Activated CD4-positive, alpha-beta memory T cell treated with anti-CD3 and anti-CD28 coated beads for 36 hours (primary cell): ENCODE measurements at regions not wholly inside any gene's neighbourhood (a gene's known extent, or its start where the extent isn't known, plus 50 kb on each side); places are given as distances from the start of the nearest gene placed in this dataset.

Experiments used
- CTCF ChIA-PET: fragments of 350-600 bp; sonication (Branson Sonifier 250); formaldehyde crosslinking; loops from one replicate; lab custom pipeline; 2021; ENCODE audit warnings: antibody characterized with exemption, inconsistent platforms; lab: Charles Lee
- POLR2A ChIA-PET: fragments of 350-600 bp; sonication (Branson Sonifier 250); formaldehyde crosslinking; loops from one replicate; lab custom pipeline; 2021; ENCODE audit warnings: antibody characterized with exemption; lab: Charles Lee
- DNase-seq: peaks from one replicate; pipeline ENCODE4 v3.0.0-alpha.2; 2020
- H3K27ac Mint-ChIP-seq: one replicate; pipeline ENCODE4 v1.8.0; 2021; ENCODE audit warnings: mixed read lengths
- H3K27me3 Mint-ChIP-seq: one replicate; pipeline ENCODE4 v1.8.0; 2021; ENCODE audit warnings: mixed read lengths
- H3K36me3 Mint-ChIP-seq: one replicate; pipeline ENCODE4 v1.8.0; 2021; ENCODE audit warnings: mixed read lengths
- H3K4me1 Mint-ChIP-seq: one replicate; pipeline ENCODE4 v1.8.0; 2021; ENCODE audit warnings: low read depth, mixed read lengths
- H3K4me3 Mint-ChIP-seq: one replicate; pipeline ENCODE4 v1.8.0; 2021; ENCODE audit warnings: mild to moderate bottlenecking, mixed read lengths
- H3K9me3 Mint-ChIP-seq: one replicate; pipeline ENCODE4 v1.8.0; 2021; ENCODE audit warnings: mixed read lengths
- intact Hi-C: fragments of 100-400 bp; cut with micrococcal nuclease; formaldehyde crosslinking; loops from one replicate; pipeline ENCODE4 v1.15.1; 2023

- Mint-ChIP-seq H3K4me1 (no peaks in the 10 kb centered on the region), H3K4me3 (no peak overlapping the region), H3K27ac (no peak overlapping the region), H3K9me3 (peaks cover 27% of the 10 kb centered on the region), H3K27me3 (no peaks in the 10 kb centered on the region), H3K36me3 (no peaks in the 10 kb centered on the region)
- intact Hi-C loops, result no loop called here
- POLR2A ChIA-PET, result no interaction called here
- DNase-seq, result no peak
- CTCF ChIA-PET, result no interaction called here
Measured at GRCh38 chr5:24765219-24765618, 120.4 kb upstream of the CDH10 start.

GRCh38 chr5:24750355-24750754, 105.6 kb upstream of the CDH10 start:
- H3K4me1 Mint-ChIP-seq, result no peaks in the 10 kb centered on the region
- POLR2A ChIA-PET, result no interaction called here
- no peaks in the 10 kb centered on the region for H3K27me3 Mint-ChIP-seq
- peaks cover 30% of the 10 kb centered on the region for H3K9me3 Mint-ChIP-seq
- DNase-seq, result no peak
- no peak overlapping the region for H3K27ac Mint-ChIP-seq
- H3K36me3 Mint-ChIP-seq, result no peaks in the 10 kb centered on the region
- CTCF ChIA-PET, result no interaction called here
- intact Hi-C loops, result no loop called here
- H3K4me3 Mint-ChIP-seq, result no peak overlapping the region

GRCh38 chr5:24749701-24750100, 104.9 kb upstream of the CDH10 start:
- no peaks in the 10 kb centered on the region for H3K27me3 Mint-ChIP-seq
- DNase-seq, result no peak
- POLR2A ChIA-PET, result no interaction called here
- peaks cover 32% of the 10 kb centered on the region for H3K9me3 Mint-ChIP-seq
- no peak overlapping the region for H3K4me3 Mint-ChIP-seq
- CTCF ChIA-PET, result no interaction called here
- H3K4me1 Mint-ChIP-seq, result no peaks in the 10 kb centered on the region
- H3K27ac Mint-ChIP-seq, result no peak overlapping the region
- H3K36me3 Mint-ChIP-seq, result no peaks in the 10 kb centered on the region
- intact Hi-C loops, result no loop called here

- Mint-ChIP-seq H3K4me1 (no peaks in the 10 kb centered on the region), H3K36me3 (no peaks in the 10 kb centered on the region), H3K4me3 (no peak overlapping the region), H3K27ac (no peak overlapping the region), H3K27me3 (no peaks in the 10 kb centered on the region), H3K9me3 (peaks cover 37% of the 10 kb centered on the region)
- DNase-seq, result no peak
- CTCF ChIA-PET, result no interaction called here
- intact Hi-C loops, result no loop called here
- POLR2A ChIA-PET, result no interaction called here
Measured at GRCh38 chr5:24747327-24747726, 102.5 kb upstream of the CDH10 start.

- no peak for DNase-seq
- H3K27me3 Mint-ChIP-seq, result no peaks in the 10 kb centered on the region
- H3K4me1 Mint-ChIP-seq, result no peaks in the 10 kb centered on the region
- ChIA-PET POLR2A (no interaction called here), CTCF (no interaction called here)
- no peak overlapping the region for H3K27ac Mint-ChIP-seq
- no peak overlapping the region for H3K4me3 Mint-ChIP-seq
- H3K9me3 Mint-ChIP-seq, result peaks cover 35% of the 10 kb centered on the region
- intact Hi-C loops, result no loop called here
- no peaks in the 10 kb centered on the region for H3K36me3 Mint-ChIP-seq
Measured at GRCh38 chr5:24742334-24742733, 97.6 kb upstream of the CDH10 start.

- no peak overlapping the region for H3K27ac Mint-ChIP-seq
- peaks cover 21% of the 10 kb centered on the region for H3K9me3 Mint-ChIP-seq
- ChIA-PET CTCF (no interaction called here), POLR2A (no interaction called here)
- H3K4me3 Mint-ChIP-seq, result no peak overlapping the region
- no peaks in the 10 kb centered on the region for H3K4me1 Mint-ChIP-seq
- intact Hi-C loops, result no loop called here
- DNase-seq, result no peak
- no peaks in the 10 kb centered on the region for H3K27me3 Mint-ChIP-seq
- H3K36me3 Mint-ChIP-seq, result no peaks in the 10 kb centered on the region
Measured at GRCh38 chr5:24737163-24737562, 92.4 kb upstream of the CDH10 start.

GRCh38 chr5:24735284-24735683, 90.5 kb upstream of the CDH10 start:
- Mint-ChIP-seq H3K9me3 (peaks cover 16% of the 10 kb centered on the region), H3K27me3 (no peaks in the 10 kb centered on the region), H3K4me1 (no peaks in the 10 kb centered on the region), H3K4me3 (no peak overlapping the region), H3K36me3 (no peaks in the 10 kb centered on the region), H3K27ac (no peak overlapping the region)
- ChIA-PET POLR2A (no interaction called here), CTCF (no interaction called here)
- DNase-seq, result no peak
- intact Hi-C loops, result no loop called here

GRCh38 chr5:24732184-24732583, 87.4 kb upstream of the CDH10 start:
- POLR2A ChIA-PET, result no interaction called here
- no peak overlapping the region for H3K4me3 Mint-ChIP-seq
- intact Hi-C loops, result no loop called here

GRCh38 chr5:24720743-24721142, 76.0 kb upstream of the CDH10 start:
- Mint-ChIP-seq H3K27me3 (no peaks in the 10 kb centered on the region), H3K36me3 (no peaks in the 10 kb centered on the region), H3K4me1 (no peaks in the 10 kb centered on the region), H3K9me3 (peaks cover 26% of the 10 kb centered on the region), H3K27ac (no peak overlapping the region), H3K4me3 (no peak overlapping the region)
- CTCF ChIA-PET, result no interaction called here
- POLR2A ChIA-PET, result no interaction called here
- no peak for DNase-seq
- intact Hi-C loops, result no loop called here

More at GRCh38 chr5:24732184-24732583, 87.4 kb upstream of the CDH10 start:
- Mint-ChIP-seq H3K9me3 (peaks cover 26% of the 10 kb centered on the region), H3K27me3 (no peaks in the 10 kb centered on the region), H3K4me1 (no peaks in the 10 kb centered on the region), H3K27ac (no peak overlapping the region), H3K36me3 (no peaks in the 10 kb centered on the region)
- CTCF ChIA-PET, result no interaction called here
- no peak for DNase-seq

GRCh38 chr5:24714746-24715145, 70.0 kb upstream of the CDH10 start:
- intact Hi-C loops, result no loop called here
- POLR2A ChIA-PET, result no interaction called here

GRCh38 chr5:24712947-24713346, 68.2 kb upstream of the CDH10 start:
- Mint-ChIP-seq H3K4me3 (no peak overlapping the region), H3K36me3 (no peaks in the 10 kb centered on the region), H3K9me3 (peaks cover 21% of the 10 kb centered on the region), H3K27ac (no peak overlapping the region), H3K4me1 (no peaks in the 10 kb centered on the region), H3K27me3 (no peaks in the 10 kb centered on the region)
- ChIA-PET POLR2A (no interaction called here), CTCF (no interaction called here)
- no peak for DNase-seq
- intact Hi-C loops, result no loop called here

More at GRCh38 chr5:24714746-24715145, 70.0 kb upstream of the CDH10 start:
- Mint-ChIP-seq H3K4me3 (no peak overlapping the region), H3K27ac (no peak overlapping the region), H3K9me3 (peaks cover 27% of the 10 kb centered on the region), H3K36me3 (no peaks in the 10 kb centered on the region), H3K4me1 (no peaks in the 10 kb centered on the region), H3K27me3 (no peaks in the 10 kb centered on the region)
- CTCF ChIA-PET, result no interaction called here
- no peak for DNase-seq

- Mint-ChIP-seq H3K4me1 (no peaks in the 10 kb centered on the region), H3K4me3 (no peak overlapping the region), H3K36me3 (no peaks in the 10 kb centered on the region), H3K27me3 (no peaks in the 10 kb centered on the region), H3K9me3 (peaks cover 24% of the 10 kb centered on the region), H3K27ac (no peak overlapping the region)
- no peak for DNase-seq
- POLR2A ChIA-PET, result no interaction called here
- intact Hi-C loops, result no loop called here
- CTCF ChIA-PET, result no interaction called here
Measured at GRCh38 chr5:24712047-24712446, 67.3 kb upstream of the CDH10 start.

- Mint-ChIP-seq H3K4me1 (no peaks in the 10 kb centered on the region), H3K4me3 (no peak overlapping the region), H3K9me3 (peaks cover 20% of the 10 kb centered on the region), H3K36me3 (no peaks in the 10 kb centered on the region), H3K27ac (no peak overlapping the region), H3K27me3 (no peaks in the 10 kb centered on the region)
- DNase-seq, result no peak
- ChIA-PET POLR2A (no interaction called here), CTCF (no interaction called here)
- intact Hi-C loops, result no loop called here
Measured at GRCh38 chr5:24703934-24704333, 59.2 kb upstream of the CDH10 start.
